ENCODE measurements at regions not wholly inside any gene's neighbourhood (a gene's known extent, or its start where the extent isn't known, plus 50 kb on each side); places are given as distances from the start of the nearest gene placed in this dataset.

DNA sequence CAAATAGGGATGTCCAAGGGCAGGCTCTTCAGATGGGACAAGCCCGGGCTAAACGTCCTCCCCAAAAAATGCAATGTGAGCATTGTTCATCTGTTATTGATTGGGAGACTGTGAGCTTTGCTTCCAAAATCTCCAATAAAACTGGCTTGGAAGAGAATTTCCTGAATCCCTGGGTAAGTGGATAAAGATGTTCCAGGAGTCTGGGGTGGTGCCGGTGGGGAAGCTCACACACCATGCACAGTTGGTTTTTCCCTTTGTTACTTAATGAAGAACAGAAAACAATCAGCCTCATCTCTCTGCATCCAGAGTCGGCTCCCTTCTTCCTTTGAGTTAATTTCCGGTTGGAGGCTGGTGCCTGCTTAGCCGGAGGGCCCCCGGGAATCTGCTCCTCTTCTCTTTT, 72.1 kb upstream of the ZBTB40 start:
- Histone ChIP-seq H3K18ac (ENCODE audit: extremely low read depth, low read length) (no peak overlapping the region), H3K14ac (ENCODE audit: insufficient read length) (no peak overlapping the region), H3K27ac (ENCODE audit: low read depth, low read length) (no peak overlapping the region), H3K56ac (replicated peaks; ENCODE audit: insufficient read length, low read depth, low read length) (no peak overlapping the region), H3K79me2 (ENCODE audit: control insufficient read depth in 1 of 2, insufficient read depth in 2 of 2, low read length in 2 of 2) (no peaks in the 10 kb centered on the region), H3K4me2 (ENCODE audit: insufficient read depth in 1 of 2, low read depth in 2 of 2, low read length in 2 of 2) (no peak overlapping the region), H3K27me3 (replicated peaks in 1 of 4; ENCODE audit: control insufficient read depth in 3 of 4, extremely low read depth in 1 of 4, insufficient read depth in 3 of 4, low read length in 3 of 4) (no peaks in the 10 kb centered on the region; a peak in 1 of 7 replicates), H4K91ac (replicated peaks; ENCODE audit: insufficient read length, low read length) (no peak overlapping the region), H2BK20ac (ENCODE audit: low read length) (no peak overlapping the region), H3K4me3 (ENCODE audit: extremely low read depth in 1 of 4, insufficient read depth in 2 of 4, low read depth in 3 of 4, low read length in 4 of 4) (no peak overlapping the region), H2AFZ (ENCODE audit: low read length) (no peak overlapping the region), H2AK5ac (ENCODE audit: low read depth, low read length) (no peak overlapping the region), H3K4ac (replicated peaks; ENCODE audit: insufficient read length, low read depth, low read length) (no peak overlapping the region), H3K23me2 (ENCODE audit: low read depth, low read length) (no peaks in the 10 kb centered on the region), H2BK120ac (replicated peaks; ENCODE audit: low read depth, low read length) (no peak overlapping the region), H3K9me3 (ENCODE audit: insufficient read depth in 2 of 2, low read depth in 1 of 2, low read length in 1 of 2) (no peaks in the 10 kb centered on the region), H2BK12ac (ENCODE audit: low read depth, low read length) (no peak overlapping the region), H3K23ac (ENCODE audit: insufficient read length) (no peak overlapping the region), H3K4me1 (replicated peaks in 1 of 4; ENCODE audit: control insufficient read depth in 3 of 4, insufficient read depth in 4 of 4, low read length in 3 of 4) (peaks cover 0 to 9% (median under 1%) of the 10 kb centered on the region in 4 experiments; a peak in 4 of 7 replicates), H4K20me1 (replicated peaks in 1 of 2; ENCODE audit: control insufficient read depth in 1 of 2, insufficient read depth in 2 of 2, low read length in 2 of 2) (no peaks in the 10 kb centered on the region), H2BK5ac (ENCODE audit: low read depth, low read length) (no peak overlapping the region), H4K8ac (ENCODE audit: extremely low read depth, insufficient read depth, low read length) (no peak overlapping the region), H3K9ac (replicated peaks in 1 of 4; ENCODE audit: extremely low read depth in 1 of 4, low read depth in 3 of 4, low read length in 3 of 4) (no peak overlapping the region), H3K79me1 (ENCODE audit: low read depth, low read length) (no peaks in the 10 kb centered on the region), H3K36me3 (ENCODE audit: control insufficient read depth in 2 of 4, insufficient read depth in 4 of 4, low read length in 3 of 4) (no peaks in the 10 kb centered on the region), H2BK15ac (ENCODE audit: low read length) (no peak overlapping the region), H4K5ac (ENCODE audit: insufficient read length, low read depth, low read length) (no peak overlapping the region)
- DNase-seq (ENCODE audit: low read depth in 1 of 2, low spot score in 2 of 2) = no peak
- POLR2A ChIA-PET (ENCODE audit: partially characterized antibody) = no interaction called here
- WGBS, 2 experiments (ENCODE audit: extremely low coverage in 1 of 2, insufficient coverage in 1 of 2, insufficient read length in 1 of 2, insufficient replicate concordance in 2 of 2, low coverage in 1 of 2, low lambda C conversion rate in 2 of 2, missing lambda C conversion rate in 1 of 2) = 82% methylated on average over 7 of the region's 7 CpGs; no CpG with 5 or more reads in 1 of the 2 experiments
- no peak for FAIRE-seq
- CTCF ChIA-PET (ENCODE audit: partially characterized antibody) = interaction anchor here (1.1 to 2.0 kb wide), 3 partner anchors 12 to 238 kb away, joined by 3 to 9 read pairs (median 3); no protein-coding TSS in a partner anchor
- no peak for TF ChIP-seq NRF1 (IDR thresholded peaks at IDR 0.05; ENCODE audit: low read depth, low read length)
- no peak for TF ChIP-seq BRCA1 (IDR thresholded peaks at IDR 0.05; ENCODE audit: low read depth, low read length)
- no peak for TF ChIP-seq RNF2 (IDR thresholded peaks at IDR 0.05; ENCODE audit: borderline replicate concordance, low read depth, low read length, missing control alignments, poor library complexity, severe bottlenecking)
- no peak for TF ChIP-seq SIN3A (conservative IDR thresholded peaks at IDR 0.05 in 1 of 2, IDR thresholded peaks at IDR 0.05 in 1 of 2; ENCODE audit: low read depth in 1 of 2, low read length in 2 of 2)
- no peak for TF ChIP-seq RAD21 (IDR thresholded peaks at IDR 0.05 in 1 of 2, conservative IDR thresholded peaks at IDR 0.05 in 1 of 2; ENCODE audit: low read depth in 2 of 2, low read length in 2 of 2)
- TF ChIP-seq JUN (IDR thresholded peaks at IDR 0.05; ENCODE audit: low read depth, low read length) = no peak
- no peak for TF ChIP-seq GTF2F1 (IDR thresholded peaks at IDR 0.05; ENCODE audit: borderline replicate concordance, low read depth, low read length)
- no peak for TF ChIP-seq BCL11A (IDR thresholded peaks at IDR 0.05; ENCODE audit: low read depth in 2 of 2, low read length in 2 of 2)
- no peak for TF ChIP-seq CREB1 (IDR thresholded peaks at IDR 0.05)
- TF ChIP-seq, protein P1, sequence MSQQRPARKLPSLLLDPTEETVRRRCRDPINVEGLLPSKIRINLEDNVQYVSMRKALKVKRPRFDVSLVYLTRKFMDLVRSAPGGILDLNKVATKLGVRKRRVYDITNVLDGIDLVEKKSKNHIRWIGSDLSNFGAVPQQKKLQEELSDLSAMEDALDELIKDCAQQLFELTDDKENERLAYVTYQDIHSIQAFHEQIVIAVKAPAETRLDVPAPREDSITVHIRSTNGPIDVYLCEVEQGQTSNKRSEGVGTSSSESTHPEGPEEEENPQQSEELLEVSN (IDR thresholded peaks at IDR 0.05) = no peak
- no peak for TF ChIP-seq SIRT6 (IDR thresholded peaks at IDR 0.05; ENCODE audit: low read length)
- no peak for TF ChIP-seq JUND (IDR thresholded peaks at IDR 0.05; ENCODE audit: low read length)
- TF ChIP-seq TEAD4 (IDR thresholded peaks at IDR 0.05; ENCODE audit: low read depth, low read length) = no peak

Data from H1 (cell line).